GM21390 (cell line): ENCODE measurements at regions not wholly inside any gene's neighbourhood (a gene's known extent, or its start where the extent isn't known, plus 50 kb on each side); places are given as distances from the start of the nearest gene placed in this dataset.
"Not testable (repeated sequence)": the region's sequence is repeated elsewhere in the genome, so short reads cannot be mapped to it uniquely, and the experiment has no call there.

Experiments
- ATAC-seq: cut with Tn5 transposase; IDR thresholded peaks from one replicate; pipeline ENCODE4 v1.9.1; 2021; ENCODE audit not compliant: unreplicated experiment

DNA sequence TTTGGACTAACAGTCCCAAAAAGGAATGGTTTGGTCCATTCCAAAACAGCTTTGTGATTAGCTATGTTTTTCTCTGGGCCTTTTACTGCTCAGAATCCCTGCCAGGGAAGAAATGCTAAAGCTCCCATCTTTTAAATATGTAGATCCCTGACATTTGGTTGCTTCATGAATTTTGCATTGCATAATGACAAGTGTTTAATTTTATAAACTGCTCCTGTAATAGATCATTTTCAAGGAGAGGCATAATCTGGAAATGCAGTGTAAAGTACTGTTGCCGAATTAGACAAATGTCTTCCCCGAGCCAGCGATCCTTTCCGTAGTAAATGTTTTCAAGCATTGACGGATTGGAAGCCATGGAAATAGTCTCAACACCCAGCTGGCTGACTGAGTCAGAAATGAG, 291.3 kb upstream of the PRKD1 start:
- no peak for ATAC-seq

DNA sequence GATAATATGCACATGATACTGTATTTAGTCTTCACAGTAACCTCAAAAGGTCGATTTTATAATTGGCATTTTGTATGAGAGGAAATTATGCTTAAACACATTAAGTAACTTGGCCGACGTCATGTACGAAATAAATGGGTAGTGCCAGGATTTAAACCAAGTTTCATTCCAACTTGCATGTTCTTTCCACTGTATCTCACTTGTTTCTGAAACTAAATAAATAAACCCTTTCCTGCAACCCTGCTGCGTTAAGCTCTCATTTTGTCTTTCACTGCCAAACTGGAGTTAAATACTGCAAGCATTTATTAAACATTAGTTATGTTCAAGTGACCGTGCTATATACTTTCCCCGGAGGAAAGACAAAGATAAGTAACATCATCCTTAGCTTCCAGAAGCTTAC, 293.9 kb upstream of the PRKD1 start:
- no peak for ATAC-seq

DNA sequence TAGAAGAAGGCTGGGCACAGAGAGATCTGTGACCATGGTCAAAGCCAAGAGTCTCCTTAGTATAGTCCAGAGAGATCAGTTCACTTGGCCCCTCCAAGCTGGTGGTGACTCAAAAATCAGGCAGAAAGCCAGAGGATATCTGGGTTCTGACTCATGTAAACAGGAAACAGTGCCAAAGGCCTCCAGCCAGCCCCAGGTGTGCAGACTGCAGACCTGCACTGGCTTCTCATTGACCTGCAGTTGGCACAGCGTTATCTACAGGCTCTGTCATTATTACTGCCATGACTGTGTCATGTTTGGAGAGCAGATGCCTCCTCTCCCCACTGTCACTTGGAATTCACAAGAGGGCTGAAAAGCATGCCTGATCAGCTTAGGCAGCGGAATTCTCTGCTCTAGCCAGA, 295.7 kb upstream of the PRKD1 start:
- no peak for ATAC-seq

DNA sequence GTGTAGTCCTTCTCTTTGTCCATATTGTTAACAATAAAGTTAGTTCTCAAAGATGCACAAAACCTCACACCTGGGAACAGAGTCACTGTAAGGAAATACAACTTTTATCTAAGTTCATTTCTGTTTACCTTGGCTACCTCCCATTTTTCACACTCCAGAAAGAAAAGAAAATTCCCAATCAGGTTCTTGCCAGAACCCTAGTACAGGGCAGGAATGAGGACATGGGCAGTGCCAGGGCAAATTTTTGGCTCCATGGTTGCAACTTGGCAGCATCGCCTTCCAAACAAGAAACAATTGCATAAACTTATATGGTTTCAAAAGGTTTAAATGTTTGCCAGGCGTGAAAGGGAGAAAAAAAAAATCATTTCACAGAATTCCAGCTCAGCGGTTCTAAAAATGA, 296.3 kb upstream of the PRKD1 start:
- no peak for ATAC-seq

DNA sequence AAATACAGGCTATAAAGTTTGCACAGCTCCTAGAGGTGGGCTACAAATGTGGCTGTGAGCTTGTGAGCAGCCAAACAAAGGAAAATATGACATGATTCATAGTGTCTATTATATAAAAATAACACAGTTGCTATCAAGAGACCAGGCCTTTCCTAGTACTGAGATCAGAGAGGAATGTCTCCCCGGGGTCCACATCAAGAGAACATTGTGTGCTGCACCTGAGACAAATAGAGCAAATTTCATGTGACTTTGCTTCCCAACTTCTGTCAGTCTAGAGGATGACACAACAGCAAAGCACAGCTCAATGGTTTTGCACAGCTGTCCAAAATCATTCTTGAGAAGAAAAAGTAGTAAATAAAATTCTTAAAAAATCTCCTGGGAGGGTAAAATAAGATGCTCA, 297.5 kb upstream of the PRKD1 start:
- no peak for ATAC-seq

DNA sequence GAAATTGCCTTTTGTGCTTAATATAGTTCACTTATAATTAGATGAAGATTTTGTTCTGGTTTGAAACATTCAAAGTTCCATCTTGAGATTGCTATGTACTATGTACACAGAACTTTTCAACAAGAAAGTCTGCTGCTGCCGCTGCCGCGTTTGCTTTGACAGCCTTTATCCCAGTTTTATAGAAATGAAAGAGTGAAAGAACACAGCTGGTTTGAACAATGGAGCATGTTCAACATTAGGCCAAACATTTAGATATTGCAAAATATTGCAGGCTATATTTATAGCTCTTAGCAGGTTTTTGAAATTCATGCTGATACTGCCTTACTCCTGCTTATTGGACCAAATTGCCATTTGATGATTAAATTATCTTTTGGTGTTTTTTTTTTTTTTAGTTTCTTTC, 299.8 kb upstream of the PRKD1 start:
- no peak for ATAC-seq

DNA sequence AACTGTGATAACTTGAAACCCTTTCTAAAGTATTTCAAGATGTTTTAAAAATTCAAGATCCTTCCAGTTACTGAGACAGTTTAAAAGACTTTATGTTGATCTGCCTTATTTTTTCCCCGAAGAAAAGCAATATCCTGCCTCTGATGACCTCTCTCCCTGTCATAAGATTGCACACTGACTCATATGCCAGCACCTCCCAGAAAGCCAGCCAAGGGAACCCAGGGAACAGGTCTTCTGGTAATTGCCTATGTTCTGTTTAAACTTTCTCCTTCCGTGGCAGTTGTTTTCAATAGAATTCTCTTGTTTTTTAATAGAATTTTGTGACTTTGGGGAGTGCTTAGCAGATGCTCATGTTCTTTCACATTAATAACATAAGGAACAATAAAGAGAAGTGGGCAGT, 300.2 kb upstream of the PRKD1 start:
- no peak for ATAC-seq

DNA sequence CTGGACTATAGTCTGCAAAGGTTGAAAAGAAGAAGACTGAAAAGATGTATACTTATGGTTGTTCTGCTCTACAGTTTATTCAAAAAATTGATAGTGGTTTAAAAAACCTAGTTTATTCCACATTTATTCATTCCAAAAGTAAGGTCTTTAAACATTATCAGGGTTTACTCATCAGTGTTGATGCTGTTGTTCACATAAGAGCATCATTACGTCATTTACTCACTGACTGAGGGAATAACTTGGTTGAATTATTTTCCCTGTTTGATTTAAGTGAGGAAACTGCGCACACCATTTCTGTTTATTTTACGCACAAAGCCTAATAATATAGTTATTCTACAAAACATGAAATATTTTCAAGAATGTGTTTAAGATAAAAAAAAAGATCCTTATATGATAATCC, 303.1 kb upstream of the PRKD1 start:
- no peak for ATAC-seq

DNA sequence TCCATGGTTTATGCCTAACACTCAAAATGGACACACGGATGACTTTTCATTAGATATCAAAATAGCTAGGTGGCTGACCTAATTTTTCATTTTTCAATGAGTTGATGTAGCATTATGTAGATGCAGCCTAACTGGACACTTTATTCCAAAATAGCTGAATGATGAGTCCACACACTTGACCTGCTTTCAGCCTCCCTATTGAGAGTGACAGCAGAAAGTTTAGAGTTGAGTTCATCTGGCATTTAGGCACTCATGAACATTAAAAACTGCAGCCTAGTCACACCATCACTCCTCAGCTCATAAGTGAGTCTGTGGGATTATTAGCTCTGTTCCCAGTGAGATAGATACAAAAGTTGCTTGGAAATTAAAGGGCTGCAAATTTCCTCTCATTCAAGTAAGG, 307.3 kb upstream of the PRKD1 start:
- no peak for ATAC-seq

DNA sequence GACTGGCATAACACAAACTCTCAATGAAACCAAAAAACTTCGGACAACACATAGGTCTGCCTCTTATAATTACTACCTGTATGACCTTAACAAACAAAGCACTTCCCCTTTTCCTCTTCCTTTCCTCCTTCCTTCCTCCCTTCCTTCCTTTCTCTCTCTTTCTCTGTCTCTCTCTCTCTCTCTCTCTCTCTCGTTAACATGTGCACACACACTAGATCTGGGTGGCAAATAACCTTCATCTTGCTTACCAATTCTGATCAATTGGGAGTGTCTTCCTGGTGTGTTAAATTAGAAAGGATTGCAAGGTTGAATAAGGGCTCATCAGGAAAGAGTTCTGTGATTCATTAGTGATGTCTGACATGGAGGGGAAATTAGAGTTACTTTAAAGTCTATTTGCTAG, 307.8 kb upstream of the PRKD1 start:
- no peak for ATAC-seq

DNA sequence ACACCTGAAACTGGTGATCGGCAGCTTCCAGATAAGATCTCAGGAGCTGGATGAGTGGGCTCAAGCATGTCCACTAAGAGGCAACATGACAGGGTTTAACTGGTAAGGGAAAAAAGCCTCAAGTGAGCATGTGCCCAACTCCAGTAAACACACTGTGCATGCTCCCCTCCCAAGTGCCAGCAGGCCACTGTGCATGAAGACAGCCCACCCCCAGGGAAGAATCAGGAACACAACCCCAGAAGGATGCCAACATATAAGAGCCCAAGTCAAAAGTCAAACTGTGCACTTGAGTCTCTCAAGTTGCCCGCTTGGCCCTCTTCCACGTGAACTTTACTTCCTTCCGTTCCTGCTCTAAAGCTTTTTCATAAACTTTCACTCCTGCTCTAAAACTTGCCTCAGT, 311.3 kb upstream of the PRKD1 start:
- ATAC-seq, result no peak

DNA sequence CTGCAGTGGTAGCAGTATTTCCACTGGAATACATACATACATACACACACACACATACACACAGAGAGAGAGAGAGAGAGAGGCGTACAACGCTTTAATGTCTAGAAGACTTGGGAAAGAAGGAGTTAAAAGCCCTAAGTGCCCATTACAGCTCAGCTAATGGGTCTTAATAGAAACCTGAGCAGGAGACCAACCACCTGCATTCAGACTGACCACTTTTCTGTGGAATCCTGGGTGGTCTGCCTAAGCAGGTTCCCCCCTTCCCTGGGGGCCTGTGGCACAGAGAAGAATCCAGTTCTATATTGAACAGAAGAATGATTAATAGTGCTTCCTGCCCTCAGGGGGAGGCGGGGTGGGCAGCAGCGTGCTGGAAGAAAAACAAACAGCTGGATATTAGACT, 312.4 kb upstream of the PRKD1 start:
- no peak for ATAC-seq

DNA sequence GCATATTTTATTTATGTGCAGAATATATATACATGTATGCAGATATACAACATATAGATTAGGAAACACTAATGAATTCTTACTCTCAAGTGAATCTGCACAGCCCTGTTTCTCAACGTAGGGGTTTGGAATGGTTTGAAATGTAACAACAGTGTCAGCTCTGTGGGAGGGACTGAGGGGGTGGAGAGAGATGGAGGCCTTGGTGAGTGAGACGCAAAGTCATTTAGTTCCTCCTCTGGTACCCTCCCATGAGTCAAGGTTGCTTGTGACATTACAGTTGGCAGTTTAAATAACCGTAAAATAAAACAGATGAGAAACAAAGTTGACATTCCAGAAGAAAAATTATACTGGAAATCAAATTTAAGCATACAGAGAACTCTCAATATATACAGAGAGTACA, 313.0 kb upstream of the PRKD1 start:
- no peak for ATAC-seq

DNA sequence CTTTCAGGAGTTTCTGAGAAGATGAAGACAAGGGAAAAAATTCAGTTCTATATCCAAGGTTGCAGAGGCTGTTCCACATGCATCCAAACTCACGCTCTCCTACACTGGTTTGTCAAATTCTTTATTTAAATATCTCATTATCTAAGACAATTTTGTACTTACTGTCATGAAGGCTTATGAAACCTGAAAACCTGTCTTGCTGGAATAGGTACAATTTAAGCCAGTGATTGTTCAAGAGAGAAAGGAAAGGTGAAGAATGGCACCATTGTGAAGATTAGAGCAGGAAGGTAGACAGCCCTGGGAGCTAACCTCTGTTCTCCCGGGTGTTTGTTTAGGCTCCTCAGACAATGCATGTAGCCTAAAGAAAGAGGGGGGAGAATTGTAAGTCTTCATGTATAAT, 315.1 kb upstream of the PRKD1 start:
- no peak for ATAC-seq

DNA sequence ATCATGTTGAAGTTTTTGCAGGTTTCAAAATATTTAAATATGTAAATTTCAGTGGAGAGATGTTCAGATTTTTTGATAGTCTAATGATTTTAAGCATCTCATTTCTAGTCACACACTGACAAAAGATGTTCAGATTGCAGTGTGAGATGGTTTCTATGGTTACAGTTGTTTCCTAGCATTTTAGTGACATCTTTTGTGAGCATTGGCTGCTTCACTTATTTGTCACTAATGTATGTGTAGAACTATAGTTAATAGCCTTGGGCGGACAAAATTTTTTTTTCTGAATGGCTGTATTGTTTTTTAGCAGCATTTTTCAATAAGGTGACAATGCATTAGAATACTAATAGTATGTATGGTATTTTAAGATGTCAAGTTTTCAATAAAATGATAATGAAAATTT, 315.6 kb upstream of the PRKD1 start:
- no peak for ATAC-seq

DNA sequence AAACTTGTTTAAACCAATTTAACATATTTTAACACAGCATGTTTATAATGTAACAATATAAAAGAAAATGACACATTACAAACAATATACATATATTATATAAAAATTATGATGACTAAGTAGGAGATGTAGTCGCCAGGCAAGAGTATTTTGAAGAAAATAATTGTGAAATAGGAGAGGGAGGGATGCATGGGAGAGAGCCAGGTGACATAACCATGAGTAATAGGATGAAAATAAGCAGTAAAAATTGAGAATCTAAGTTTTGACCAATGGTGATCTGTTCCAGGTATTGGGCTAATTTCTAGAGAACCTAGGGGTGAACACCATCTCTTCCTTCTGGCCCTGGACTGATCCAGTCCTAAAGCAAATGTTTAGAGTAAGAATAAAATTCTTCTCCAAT, 315.2 kb upstream of the G2E3 start:
- no peak for ATAC-seq

DNA sequence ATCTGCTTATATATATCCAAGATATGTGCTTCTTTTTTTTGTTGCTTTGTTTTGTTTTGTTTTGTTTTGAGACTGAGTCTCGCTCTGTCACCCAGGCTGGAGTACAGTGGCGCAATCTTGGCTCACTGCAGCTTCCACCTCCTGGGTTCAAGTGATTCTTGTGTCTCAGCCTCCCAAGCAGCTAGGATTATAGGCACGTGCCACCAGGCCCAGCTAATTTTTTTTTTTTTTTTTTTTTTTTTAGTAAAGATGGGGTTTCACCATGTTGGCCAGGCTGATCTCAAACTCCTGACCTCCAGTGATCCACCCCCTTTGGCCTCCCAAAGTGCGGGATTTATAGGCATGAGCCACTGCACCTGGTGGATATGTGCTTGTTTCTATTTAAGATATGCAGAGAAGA, 314.6 kb upstream of the G2E3 start:
- ATAC-seq, result not testable (repeated sequence)

DNA sequence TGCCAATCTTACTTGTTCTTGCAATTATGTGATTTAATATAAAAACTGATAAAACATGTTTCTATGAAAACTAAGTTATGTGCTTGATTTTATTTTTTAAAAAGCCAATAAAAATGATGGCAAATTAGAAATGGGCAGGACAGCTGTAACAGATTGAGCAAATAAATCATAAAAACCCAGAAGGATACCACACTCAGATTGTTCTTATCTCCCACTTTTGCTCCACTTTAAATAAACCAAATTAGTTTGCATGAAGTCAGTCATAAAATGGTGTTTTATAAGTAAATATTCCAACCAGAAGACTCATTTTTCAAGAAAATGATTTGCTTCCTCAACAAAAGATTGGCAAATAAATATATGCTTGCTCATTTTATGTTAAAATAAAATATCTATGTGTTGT, 307.9 kb upstream of the G2E3 start:
- ATAC-seq, result no peak

DNA sequence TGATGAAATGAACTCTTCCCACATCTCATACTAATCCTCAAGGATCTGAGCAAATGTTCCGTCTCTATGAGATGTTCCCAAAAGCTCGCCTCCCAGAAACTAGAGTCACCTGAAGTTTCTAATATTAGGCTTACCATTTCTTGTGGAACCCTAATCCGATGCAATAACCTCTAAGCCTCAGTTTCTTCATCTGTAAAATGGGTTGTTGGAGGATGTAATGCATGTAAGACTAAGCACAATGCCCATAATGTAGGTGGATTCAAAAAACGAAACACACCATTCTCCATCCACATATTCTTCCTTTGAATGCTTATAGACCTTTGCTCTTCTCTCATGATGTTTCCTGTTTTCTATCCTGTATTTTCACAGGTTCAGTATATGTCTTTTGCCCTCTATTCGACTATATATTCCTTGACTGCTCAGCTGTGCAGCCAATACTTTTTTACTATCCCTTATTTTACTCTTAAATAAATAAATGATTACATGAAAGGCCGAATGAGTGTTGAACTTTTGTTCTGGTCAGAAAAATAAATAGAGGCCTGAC, 307.3 kb upstream of the G2E3 start:
- ATAC-seq, result no peak

DNA sequence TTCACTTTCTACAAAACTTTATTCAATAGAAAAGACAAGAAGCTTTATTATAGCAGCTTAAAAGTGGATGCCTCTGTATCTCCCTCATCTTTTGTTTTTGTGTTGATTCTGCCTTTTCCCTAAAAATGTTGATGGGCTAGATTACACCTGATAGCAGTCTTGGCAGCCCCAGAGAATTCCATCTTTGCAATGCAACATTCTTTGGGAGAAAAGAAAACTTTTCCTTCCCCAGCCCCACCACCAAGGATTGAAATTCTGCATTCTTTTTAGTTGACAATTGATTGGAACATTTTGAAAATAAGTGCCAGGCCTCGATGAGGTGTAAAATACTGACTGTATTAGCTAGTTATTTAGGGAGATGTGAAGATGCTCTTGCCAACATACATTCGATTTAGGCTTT, 306.8 kb upstream of the G2E3 start:
- ATAC-seq, result no peak

DNA sequence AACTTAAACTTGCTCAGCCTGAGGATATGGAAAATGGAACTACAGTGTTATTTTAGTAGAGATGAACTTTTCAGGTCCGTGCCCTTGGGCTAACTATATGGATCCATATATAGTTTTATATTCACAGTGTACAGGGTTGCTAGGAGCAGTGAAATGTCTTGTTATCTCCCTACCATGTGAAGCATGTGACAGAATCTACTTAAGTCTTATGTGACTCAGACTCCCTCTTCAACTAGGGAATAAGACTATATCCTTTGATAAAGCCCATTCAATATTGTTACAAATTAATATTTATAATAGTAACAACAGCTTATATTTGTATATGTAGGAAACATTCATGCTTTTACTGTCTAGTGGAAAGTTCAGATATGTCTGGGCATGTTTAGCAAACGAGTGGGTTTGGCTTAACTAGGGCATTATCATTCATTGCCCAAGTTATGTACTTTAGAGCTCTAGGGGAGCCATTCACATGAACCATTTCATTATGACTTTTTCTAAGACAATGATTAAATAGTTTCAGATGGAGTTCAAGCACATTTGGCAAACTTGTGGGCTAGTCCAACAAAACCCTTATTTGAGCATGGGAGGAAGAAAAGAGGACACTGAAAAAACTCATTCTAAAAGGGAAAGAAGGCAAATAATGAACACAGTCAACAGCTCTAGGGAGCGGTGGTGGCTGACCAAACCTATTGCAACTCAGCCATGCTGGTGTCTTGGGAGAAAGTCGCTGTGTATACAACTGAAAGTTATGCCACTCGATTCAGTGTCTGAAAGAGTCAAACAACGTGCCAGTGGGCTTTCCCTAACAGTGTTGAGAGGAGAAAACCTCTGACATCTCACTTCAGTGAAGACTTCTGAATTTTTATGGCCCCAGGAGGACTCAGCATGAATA, 305.9 kb upstream of the G2E3 start:
- no peak for ATAC-seq

DNA sequence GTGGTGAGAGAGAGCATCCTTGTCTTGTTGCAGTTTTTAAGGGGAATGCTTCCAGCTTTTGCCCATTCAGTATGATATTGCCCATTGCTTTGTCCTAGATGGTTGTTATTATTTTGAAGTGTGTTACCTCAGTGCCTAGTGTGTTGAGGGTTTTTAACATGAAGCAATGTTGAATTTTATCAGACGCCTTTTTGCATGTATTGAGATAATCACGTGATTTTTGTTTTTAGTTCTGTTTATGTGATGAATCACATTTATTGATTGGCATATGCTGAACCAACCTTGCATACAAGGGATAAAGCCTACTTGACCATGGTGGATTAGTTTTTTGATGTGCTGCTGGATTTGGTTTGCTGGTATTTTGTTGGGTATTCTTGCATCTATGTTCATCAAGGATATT, 302.3 kb upstream of the G2E3 start:
- no peak for ATAC-seq
